ENCODE measurements at regions not wholly inside any gene's neighbourhood (a gene's known extent, or its start where the extent isn't known, plus 50 kb on each side); places are given as distances from the start of the nearest gene placed in this dataset.

DNA sequence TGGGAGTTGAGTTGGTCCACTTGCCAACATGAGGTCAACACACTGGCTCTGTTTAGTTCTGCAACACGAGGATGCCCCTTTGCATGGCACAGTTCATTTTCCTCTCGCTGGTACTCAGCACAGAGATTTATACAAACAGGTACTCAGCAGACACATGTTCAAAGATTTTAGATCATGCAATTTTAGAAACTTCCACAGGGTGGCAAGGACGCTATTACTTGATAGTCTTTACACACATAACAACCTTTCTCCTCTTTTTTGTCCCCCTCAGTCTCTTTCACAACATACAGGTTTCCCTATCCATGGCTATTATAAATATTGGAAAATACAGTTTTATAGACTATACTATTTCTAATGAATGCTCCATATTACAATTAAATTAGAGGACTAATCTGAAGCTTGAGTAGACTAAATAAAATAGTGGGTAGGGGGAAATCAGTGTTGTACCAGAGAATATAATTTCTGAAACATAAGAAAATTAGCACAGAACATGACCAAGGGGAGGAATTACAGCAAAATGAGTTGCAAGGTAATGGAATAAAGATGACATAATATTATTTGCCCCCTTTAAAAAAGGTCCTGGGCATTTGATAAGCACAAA lies 331.8 kb upstream of the BTBD3 start:
- no peak for TF ChIP-seq SIN3A (IDR thresholded peaks at IDR 0.05; ENCODE audit: borderline replicate concordance, insufficient read depth, low read length)
- no peak for TF ChIP-seq POLR2AphosphoS5 (IDR thresholded peaks at IDR 0.05; ENCODE audit: low read depth, low read length)
- TF ChIP-seq, protein P1, sequence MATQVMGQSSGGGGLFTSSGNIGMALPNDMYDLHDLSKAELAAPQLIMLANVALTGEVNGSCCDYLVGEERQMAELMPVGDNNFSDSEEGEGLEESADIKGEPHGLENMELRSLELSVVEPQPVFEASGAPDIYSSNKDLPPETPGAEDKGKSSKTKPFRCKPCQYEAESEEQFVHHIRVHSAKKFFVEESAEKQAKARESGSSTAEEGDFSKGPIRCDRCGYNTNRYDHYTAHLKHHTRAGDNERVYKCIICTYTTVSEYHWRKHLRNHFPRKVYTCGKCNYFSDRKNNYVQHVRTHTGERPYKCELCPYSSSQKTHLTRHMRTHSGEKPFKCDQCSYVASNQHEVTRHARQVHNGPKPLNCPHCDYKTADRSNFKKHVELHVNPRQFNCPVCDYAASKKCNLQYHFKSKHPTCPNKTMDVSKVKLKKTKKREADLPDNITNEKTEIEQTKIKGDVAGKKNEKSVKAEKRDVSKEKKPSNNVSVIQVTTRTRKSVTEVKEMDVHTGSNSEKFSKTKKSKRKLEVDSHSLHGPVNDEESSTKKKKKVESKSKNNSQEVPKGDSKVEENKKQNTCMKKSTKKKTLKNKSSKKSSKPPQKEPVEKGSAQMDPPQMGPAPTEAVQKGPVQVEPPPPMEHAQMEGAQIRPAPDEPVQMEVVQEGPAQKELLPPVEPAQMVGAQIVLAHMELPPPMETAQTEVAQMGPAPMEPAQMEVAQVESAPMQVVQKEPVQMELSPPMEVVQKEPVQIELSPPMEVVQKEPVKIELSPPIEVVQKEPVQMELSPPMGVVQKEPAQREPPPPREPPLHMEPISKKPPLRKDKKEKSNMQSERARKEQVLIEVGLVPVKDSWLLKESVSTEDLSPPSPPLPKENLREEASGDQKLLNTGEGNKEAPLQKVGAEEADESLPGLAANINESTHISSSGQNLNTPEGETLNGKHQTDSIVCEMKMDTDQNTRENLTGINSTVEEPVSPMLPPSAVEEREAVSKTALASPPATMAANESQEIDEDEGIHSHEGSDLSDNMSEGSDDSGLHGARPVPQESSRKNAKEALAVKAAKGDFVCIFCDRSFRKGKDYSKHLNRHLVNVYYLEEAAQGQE (IDR thresholded peaks at IDR 0.05; ENCODE audit: insufficient read depth in 1 of 2, low read depth in 2 of 2, low read length in 2 of 2), result no peak
- TF ChIP-seq TAF1 (IDR thresholded peaks at IDR 0.05; ENCODE audit: borderline replicate concordance, insufficient read depth, low read length), result no peak
